Prostate gland (tissue), 2 donors: ENCODE measurements at regions not wholly inside any gene's neighbourhood (a gene's known extent, or its start where the extent isn't known, plus 50 kb on each side); places are given as distances from the start of the nearest gene placed in this dataset.

Experiments used
- DNase-seq: peaks from one replicate; pipeline ENCODE4 v3.0.0-alpha.2; 2019; ENCODE audit warnings: low spot score
- H3K27ac ChIP-seq, 2 donors: fragments of 200-600 bp; sonication (generic); 2 replicates each; pipeline ENCODE4 v1.5.1; 2017 to 2019
- H3K27me3 ChIP-seq: fragments of 200-600 bp; sonication (generic); replicated peaks from 2 replicates; pipeline ENCODE4 v1.5.1; 2019; ENCODE audit not compliant: insufficient read depth
- H3K36me3 ChIP-seq, 2 donors: fragments of 200-600 bp; sonication (generic); 1 replicate in 1 of 2; 2 replicates in 1 of 2; pipeline versions ENCODE4 v1.5.1 to v1.8.1; 2017 to 2019
- H3K4me1 ChIP-seq: fragments of 200-600 bp; sonication (generic); replicated peaks from 2 replicates; pipeline ENCODE4 v1.5.1; 2019
- H3K4me3 ChIP-seq, 2 donors: fragments of 200-600 bp; sonication (generic); 2 replicates each; pipeline ENCODE4 v1.5.1; 2017 to 2019
- H3K9me3 ChIP-seq: fragments of 200-600 bp; sonication (generic); 2 replicates; pipeline ENCODE4 v1.5.1; 2017
- CTCF ChIP-seq, 4 experiments: fragments of 200-600 bp in 2 of 4; fragments of 450-650 bp in 2 of 4; sonication (generic) in 2 of 4; IDR thresholded peaks; 1 replicate in 3 of 4; 2 replicates in 1 of 4; pipeline ENCODE4 v1.5.1; 2016 to 2019; ENCODE audit warnings: antibody characterized with exemption in 4 of 4, mild to moderate bottlenecking in 2 of 4, moderate library complexity in 2 of 4
- POLR2A ChIP-seq: fragments of 450-650 bp; IDR thresholded peaks from one replicate; pipeline ENCODE4 v1.6.1; 2016; ENCODE audit warnings: antibody characterized with exemption, mild to moderate bottlenecking
- POLR2AphosphoS5 ChIP-seq: sonication (generic); formaldehyde crosslinking; IDR thresholded peaks from one replicate; pipeline ENCODE4 v1.6.1; 2017; ENCODE audit warnings: antibody characterized with exemption
- WGBS: methylation state at CpG from one replicate; pipeline ENCODE4 v1.1.5; 2018; 5-methylcytosine and 5-hydroxymethylcytosine counted together
- intact Hi-C: fragments of 100-400 bp; cut with DNase I; formaldehyde crosslinking; loops from one replicate; pipeline ENCODE4 v1.14.2; 2022

GRCh38 chr15:93506646-93507045, 417.6 kb upstream of the RGMA start:
- no peaks in the 10 kb centered on the region for H3K4me1 ChIP-seq
- WGBS: 95% methylated on average over 11 of the region's 11 CpGs
- H3K27me3 ChIP-seq: no peaks in the 10 kb centered on the region
- H3K27ac ChIP-seq: no peak overlapping the region
- TF ChIP-seq POLR2A (no peak), CTCF (IDR thresholded peaks at IDR 0.05) (no peak), POLR2AphosphoS5 (no peak)
- H3K4me3 ChIP-seq: no peak overlapping the region
- no peaks in the 10 kb centered on the region for H3K36me3 ChIP-seq
- intact Hi-C loops: no loop called here
- no peak for DNase-seq
- no peaks in the 10 kb centered on the region for H3K9me3 ChIP-seq

GRCh38 chr15:93505506-93505905, 416.5 kb upstream of the RGMA start:
- no peak overlapping the region for H3K4me3 ChIP-seq
- H3K36me3 ChIP-seq: no peaks in the 10 kb centered on the region
- no peaks in the 10 kb centered on the region for H3K4me1 ChIP-seq
- no peaks in the 10 kb centered on the region for H3K9me3 ChIP-seq
- intact Hi-C loops: no loop called here
- TF ChIP-seq POLR2A (no peak), CTCF (IDR thresholded peaks at IDR 0.05) (no peak), POLR2AphosphoS5 (no peak)
- no peaks in the 10 kb centered on the region for H3K27me3 ChIP-seq
- 97% methylated on average over 16 of the region's 16 CpGs for WGBS
- DNase-seq: no peak
- no peak overlapping the region for H3K27ac ChIP-seq

- H3K27me3 ChIP-seq: no peaks in the 10 kb centered on the region
- no peak for DNase-seq
- intact Hi-C loops: no loop called here
- H3K4me3 ChIP-seq: no peak overlapping the region
- WGBS: 89% methylated on average over 2 of the region's 2 CpGs
- no peak overlapping the region for H3K27ac ChIP-seq
- no peaks in the 10 kb centered on the region for H3K4me1 ChIP-seq
- TF ChIP-seq POLR2AphosphoS5 (no peak), CTCF (IDR thresholded peaks at IDR 0.05) (no peak), POLR2A (no peak)
- H3K36me3 ChIP-seq: no peaks in the 10 kb centered on the region
- no peaks in the 10 kb centered on the region for H3K9me3 ChIP-seq
These were observed 412.9 kb upstream of the RGMA start for GRCh38 chr15:93501946-93502345.

- Histone ChIP-seq H3K9me3 (no peaks in the 10 kb centered on the region), H3K4me3 (no peak overlapping the region), H3K27ac (no peak overlapping the region), H3K27me3 (no peaks in the 10 kb centered on the region), H3K36me3 (no peaks in the 10 kb centered on the region), H3K4me1 (no peaks in the 10 kb centered on the region)
- TF ChIP-seq POLR2AphosphoS5: no peak
- intact Hi-C loops: no loop called here
- 69% methylated on average over 2 of the region's 2 CpGs for WGBS
- DNase-seq: no peak
These were observed 411.1 kb upstream of the RGMA start for GRCh38 chr15:93500155-93500554.

- no peak for TF ChIP-seq POLR2AphosphoS5
- Histone ChIP-seq H3K4me3 (no peak overlapping the region), H3K4me1 (no peaks in the 10 kb centered on the region), H3K27me3 (no peaks in the 10 kb centered on the region), H3K36me3 (no peaks in the 10 kb centered on the region), H3K9me3 (no peaks in the 10 kb centered on the region), H3K27ac (no peak overlapping the region)
- intact Hi-C loops: no loop called here
- DNase-seq: no peak
- 71% methylated on average over 2 of the region's 2 CpGs for WGBS
These were observed 408.3 kb upstream of the RGMA start for GRCh38 chr15:93497291-93497690.

- 58% methylated on average over 5 of the region's 5 CpGs for WGBS
- TF ChIP-seq POLR2AphosphoS5 (no peak), POLR2A (no peak), CTCF (IDR thresholded peaks at IDR 0.05) (no peak)
- no peaks in the 10 kb centered on the region for H3K4me1 ChIP-seq
- no peaks in the 10 kb centered on the region for H3K36me3 ChIP-seq
- intact Hi-C loops: no loop called here
- no peaks in the 10 kb centered on the region for H3K27me3 ChIP-seq
- H3K9me3 ChIP-seq: no peaks in the 10 kb centered on the region
- H3K4me3 ChIP-seq: no peak overlapping the region
- no peak overlapping the region for H3K27ac ChIP-seq
- DNase-seq: no peak
These were observed 407.9 kb upstream of the RGMA start for GRCh38 chr15:93496888-93497287.
